K562 (cell line): ENCODE measurements at regions not wholly inside any gene's neighbourhood (a gene's known extent, or its start where the extent isn't known, plus 50 kb on each side); places are given as distances from the start of the nearest gene placed in this dataset.

Experiments used
- ATAC-seq: fragments of 200-7000 bp; cut with Tn5 transposase; 3 replicates; pipeline ENCODE4 v1.9.1; 2020; ENCODE audit warnings: moderate library complexity
- BruUV-seq: library from RNA; stranded (reverse); fragments of 400-500 nt; replicated peaks from 2 replicates; lab custom pipeline; 2021; lab: Mats Ljungman, UMichigan
- CTCF ChIA-PET: fragments of 300-600 bp; formaldehyde crosslinking; extraction: SDS; loops from one replicate; lab custom pipeline; 2021; ENCODE audit warnings: low intra/inter-chr PET ratio; lab: Yijun Ruan, JAX
- POLR2A ChIA-PET: fragments of 300-600, 350-650 bp; sonication (Branson Sonifier 250); formaldehyde crosslinking; extraction: SDS; loops from one replicate; lab custom pipeline; 2021; ENCODE audit warnings: antibody characterized with exemption, inconsistent platforms; lab: Yijun Ruan, JAX
- DNase-seq, 4 experiments: peaks; one replicate each; pipeline versions ENCODE4 v3.0.0 to v3.0.0-alpha.2; 2011 to 2018; ENCODE audit warnings: low spot score in 3 of 4, mixed read lengths in 3 of 4; ENCODE audit errors: extremely low read depth in 1 of 4
- FAIRE-seq: peaks from 2 replicates; lab custom pipeline; 2011; peaks lifted over from hg19 to GRCh38; lab: Jason Lieb, UNC
- H2AFZ ChIP-seq: 2 replicates; pipeline ENCODE4 v1.6.0; 2011; ENCODE audit warnings: low read depth, low read length, control low read depth, inconsistent platforms
- H3K27ac ChIP-seq: fragments of 200-600 bp; 3 replicates; pipeline ENCODE4 v1.8.0; 2011; ENCODE audit warnings: low read depth, mild to moderate bottlenecking, control low read depth, inconsistent platforms, low read length, moderate library complexity, mixed read lengths; ENCODE audit errors: extremely low read depth
- H3K27me3 ChIP-seq, 2 experiments: fragments of 300-600 bp in 1 of 2; 2 replicates in 1 of 2; 3 replicates in 1 of 2; pipeline versions ENCODE4 v1.6.0 to v1.8.0; 2011; ENCODE audit warnings: inconsistent platforms in 2 of 2, low read length in 2 of 2, mild to moderate bottlenecking in 1 of 2, mixed read lengths in 1 of 2, moderate library complexity in 1 of 2; ENCODE audit not compliant: control insufficient read depth in 2 of 2, insufficient read depth in 2 of 2
- H3K36me3 ChIP-seq: fragments of 300-600 bp; 3 replicates; pipeline ENCODE4 v1.8.0; 2011; ENCODE audit warnings: mild to moderate bottlenecking, low read length, inconsistent platforms; ENCODE audit not compliant: control insufficient read depth, insufficient read depth
- H3K4me1 ChIP-seq, 2 experiments: fragments of 200-600 bp in 1 of 2; replicated peaks in 1 of 2; 2 replicates in 1 of 2; 3 replicates in 1 of 2; pipeline versions ENCODE4 v1.5.1 to v1.8.0; 2011; ENCODE audit warnings: inconsistent platforms in 2 of 2, low read length in 2 of 2, mild to moderate bottlenecking in 1 of 2, mixed read lengths in 1 of 2, moderate library complexity in 1 of 2; ENCODE audit not compliant: control insufficient read depth in 2 of 2, insufficient read depth in 2 of 2
- H3K4me2 ChIP-seq: 2 replicates; pipeline ENCODE4 v1.6.1; 2011; ENCODE audit warnings: low read length, control low read depth, inconsistent platforms, mixed read lengths; ENCODE audit not compliant: insufficient read depth
- H3K4me3 ChIP-seq: fragments of 200-600 bp; sonication (generic), shearing (Covaris generic); 2 replicates; pipeline ENCODE4 v1.5.1; 2016; ENCODE audit warnings: control low read depth, inconsistent platforms
- H3K79me2 ChIP-seq: fragments of 200-600 bp; 3 replicates; pipeline ENCODE4 v1.8.0; 2011; ENCODE audit warnings: low read length, inconsistent platforms; ENCODE audit not compliant: control insufficient read depth, insufficient read depth
- H3K9ac ChIP-seq, 2 experiments: 2 replicates each; pipeline versions ENCODE4 v1.6.0 to v1.6.1; 2011; ENCODE audit warnings: low read depth in 2 of 2, low read length in 2 of 2, control low read depth in 1 of 2, inconsistent platforms in 1 of 2, mild to moderate bottlenecking in 1 of 2, mixed read lengths in 1 of 2; ENCODE audit not compliant: insufficient read depth in 1 of 2
- H3K9me1 ChIP-seq: one replicate; pipeline ENCODE4 v1.6.0; 2011; ENCODE audit warnings: inconsistent platforms, mild to moderate bottlenecking, low read length, moderate library complexity; ENCODE audit not compliant: control insufficient read depth, insufficient read depth
- H3K9me3 ChIP-seq: replicated peaks from 2 replicates; pipeline ENCODE4 v1.5.1; 2011; ENCODE audit warnings: low read depth, low read length, inconsistent platforms; ENCODE audit not compliant: control insufficient read depth, insufficient read depth
- H4K20me1 ChIP-seq: replicated peaks from 2 replicates; pipeline ENCODE4 v1.6.1; 2011; ENCODE audit warnings: low read length, inconsistent platforms, mixed read lengths; ENCODE audit not compliant: control insufficient read depth, insufficient read depth
- BRCA1 ChIP-seq, 2 experiments: fragments of 450-650 bp in 1 of 2; sonication (generic) in 1 of 2; formaldehyde crosslinking in 1 of 2; IDR thresholded peaks; 2 replicates each; pipeline versions ENCODE4 v1.5.0 to v1.6.1; 2017 to 2020; ENCODE audit warnings: mild to moderate bottlenecking in 1 of 2, missing genetic modification reagents in 1 of 2
- REST ChIP-seq, 2 experiments: fragments of 450-650 bp; formaldehyde crosslinking in 1 of 2; IDR thresholded peaks; 2 replicates each; pipeline versions ENCODE4 v1.4.0 to v1.6.1; 2014 to 2020; ENCODE audit warnings: mild to moderate bottlenecking in 2 of 2, borderline replicate concordance in 1 of 2, low read depth in 1 of 2
- SMC3 ChIP-seq: conservative IDR thresholded peaks from 2 replicates; pipeline ENCODE4 v1.6.1; 2011; ENCODE audit warnings: low read depth, low read length, improper control_type of control experiment; ENCODE audit not compliant: insufficient read depth
- SPI1 ChIP-seq: IDR thresholded peaks from 2 replicates; pipeline ENCODE4 v1.6.1; 2011; ENCODE audit warnings: low read depth, low read length, control low read depth, borderline replicate concordance
- WGBS: fragments of 100-300 bp; shearing (Covaris generic); methylation state at CpG from one replicate; pipeline ENCODE4 v1.1.6; 2016; ENCODE audit warnings: low coverage, mixed read lengths; ENCODE audit not compliant: insufficient coverage; ENCODE audit errors: missing lambda C conversion rate; 5-methylcytosine and 5-hydroxymethylcytosine counted together
- in situ Hi-C: fragments of 300-500 bp; cut with MboI; formaldehyde crosslinking; loops from 4 replicates; pipeline ENCODE4 v1.15.0; 2018; ENCODE audit warnings: inconsistent platforms, mixed read lengths
- intact Hi-C: fragments of 100-400 bp; cut with micrococcal nuclease; formaldehyde crosslinking; loops from 2 replicates; pipeline ENCODE4 v1.14.2; 2022

- no TSS peak for BruUV-seq
- no peaks in the 10 kb centered on the region for H4K20me1 ChIP-seq
- in situ Hi-C loops (loop anchor here (10.0 kb wide), 1 partner anchor 198 kb away; no protein-coding TSS in a partner anchor), intact Hi-C loops (no loop called here)
- DNase-seq (no peak), ATAC-seq (no peak), FAIRE-seq (no peak)
- H3K9ac ChIP-seq = no peak overlapping the region
- POLR2A ChIA-PET = no interaction called here
- H3K36me3 ChIP-seq = no peaks in the 10 kb centered on the region
- H3K4me1 ChIP-seq = no peaks in the 10 kb centered on the region
- TF ChIP-seq BRCA1 (IDR thresholded peaks at IDR 0.05) (no peak), BRCA1 (CRISPR knock-in tag; IDR thresholded peaks at IDR 0.05) (no peak), SPI1 (peak; percentile 30; the same call in 1 of the 2 replicates)
- no peaks in the 10 kb centered on the region for H3K9me3 ChIP-seq
- H3K4me2 ChIP-seq = no peak overlapping the region
- no peak overlapping the region for H2AFZ ChIP-seq
- WGBS = 3% methylated on average over 7 of the region's 7 CpGs
- peaks cover 0 to 6% of the 10 kb centered on the region in 2 experiments; a peak in 3 of 5 replicates for H3K27me3 ChIP-seq
- no peaks in the 10 kb centered on the region for H3K79me2 ChIP-seq
- no peaks in the 10 kb centered on the region for H3K9me1 ChIP-seq
- CTCF ChIA-PET = no interaction called here
- H3K4me3 ChIP-seq = no peak overlapping the region
- no peak overlapping the region for H3K27ac ChIP-seq
Observed at GRCh38 chr4:24683116-24683515, 98.8 kb upstream of the DHX15 start.

- no peak overlapping the region for H3K4me3 ChIP-seq
- H4K20me1 ChIP-seq = no peaks in the 10 kb centered on the region
- H3K79me2 ChIP-seq = no peaks in the 10 kb centered on the region
- H3K9ac ChIP-seq = no peak overlapping the region
- no peak overlapping the region for H3K27ac ChIP-seq
- ATAC-seq (peak; percentile 93), DNase-seq (peak; percentile 56 to 65 (median 60)), FAIRE-seq (peak; percentile 78)
- no peak overlapping the region for H2AFZ ChIP-seq
- no peaks in the 10 kb centered on the region for H3K36me3 ChIP-seq
- H3K27me3 ChIP-seq = peaks cover 0 to 5% of the 10 kb centered on the region in 2 experiments; a peak in 1 of 5 replicates
- intact Hi-C loops (loop anchor here (1.0 kb wide), 1 partner anchor 199 kb away; no protein-coding TSS in a partner anchor), in situ Hi-C loops (loop anchor here (10.0 kb wide), 1 partner anchor 202 kb away; no protein-coding TSS in a partner anchor)
- 3% methylated on average over 13 of the region's 13 CpGs for WGBS
- H3K4me1 ChIP-seq = no peaks in the 10 kb centered on the region
- no TSS peak for BruUV-seq
- ChIA-PET POLR2A (interaction anchor here (0.6 to 1.3 kb wide), 3 partner anchors 103 to 1422 kb away, joined by 3 to 5 read pairs (median 3); no protein-coding TSS in a partner anchor), CTCF (interaction anchor here (0.6 to 1.3 kb wide), 3 partner anchors 135 to 199 kb away, joined by 3 to 9 read pairs (median 3); no protein-coding TSS in a partner anchor)
- H3K9me3 ChIP-seq = no peaks in the 10 kb centered on the region
- H3K9me1 ChIP-seq = no peaks in the 10 kb centered on the region
- no peak overlapping the region for H3K4me2 ChIP-seq
- TF ChIP-seq REST (IDR thresholded peaks at IDR 0.05; ENCODE audit: borderline replicate concordance) = peak; percentile 68; the same call in 1 of the 2 replicates
- no peak for TF ChIP-seq REST (CRISPR knock-in tag; IDR thresholded peaks at IDR 0.05; ENCODE audit: low read depth)
- TF ChIP-seq SMC3 = peak; percentile 48
Observed at GRCh38 chr4:24686866-24687692, 102.7 kb upstream of the DHX15 start.
